ENCODE measurements at regions not wholly inside any gene's neighbourhood (a gene's known extent, or its start where the extent isn't known, plus 50 kb on each side); places are given as distances from the start of the nearest gene placed in this dataset.

DNA sequence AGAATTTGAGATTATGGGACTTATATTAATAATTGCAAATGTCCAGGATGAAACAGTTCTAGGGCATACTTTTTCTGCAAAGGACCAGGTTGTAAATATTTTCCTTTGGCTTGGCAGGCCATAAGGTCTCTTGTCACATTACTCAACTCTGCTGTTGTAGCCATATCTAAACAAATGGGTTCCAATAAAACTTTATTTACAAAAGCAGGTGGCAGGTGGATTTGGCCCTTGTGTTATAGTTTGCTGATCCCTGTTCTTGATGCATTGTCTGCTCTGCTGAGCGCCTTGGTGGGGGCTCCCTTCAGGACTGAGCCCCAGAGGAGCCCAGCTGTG lies 258.5 kb downstream of the FOXD2 start:
- no peaks in the 10 kb centered on the region for H3K27me3 ChIP-seq (ENCODE audit: control insufficient read depth, insufficient read depth, low read length)
- H3K4me1 ChIP-seq (ENCODE audit: control insufficient read depth, insufficient read depth, low read length), result no peaks in the 10 kb centered on the region
- no peak overlapping the region for H3K9ac ChIP-seq (ENCODE audit: low read depth, low read length)
- H3K4me3 ChIP-seq (ENCODE audit: low read length), result no peak overlapping the region
- no peaks in the 10 kb centered on the region for H3K36me3 ChIP-seq (ENCODE audit: insufficient read depth, low read length)
- no peak overlapping the region for H3K4me2 ChIP-seq (ENCODE audit: low read length)
- no peaks in the 10 kb centered on the region for H3K9me3 ChIP-seq (replicated peaks; ENCODE audit: low read length)

DNA sequence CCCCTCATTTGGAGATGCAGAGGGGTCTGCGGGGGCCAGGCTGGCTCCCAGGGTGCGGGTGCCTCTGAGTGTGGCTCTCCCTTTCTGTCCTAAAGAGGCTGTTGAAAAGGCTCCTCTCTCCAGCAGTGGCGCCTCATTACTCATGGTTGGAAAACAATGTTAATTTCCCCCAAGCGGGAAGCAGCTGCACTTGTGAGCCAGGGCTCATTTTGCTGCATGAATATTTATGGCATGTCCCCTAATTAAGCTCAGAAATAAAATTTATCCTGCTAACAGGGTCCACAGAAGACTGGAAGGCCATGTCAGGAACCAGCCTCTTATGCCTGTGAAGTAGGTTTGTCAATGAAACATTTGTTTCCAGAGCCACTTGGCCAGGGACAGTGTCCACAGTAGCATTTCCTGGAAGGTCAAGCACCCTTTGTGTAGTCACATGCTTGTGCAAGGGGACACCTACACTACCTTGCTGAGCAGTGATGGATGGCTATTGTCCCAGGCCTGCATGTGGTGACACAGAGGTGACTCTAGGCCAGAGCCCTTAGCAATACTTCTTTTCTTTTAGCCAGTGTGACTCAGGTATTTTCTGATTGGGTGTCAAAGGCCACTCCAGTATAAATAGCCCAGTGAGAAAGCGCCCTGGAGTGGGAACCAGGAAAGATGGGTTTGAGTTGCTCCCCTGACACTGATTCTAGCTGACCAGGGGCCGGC lies 259.0 kb downstream of the FOXD2 start:
- Histone ChIP-seq H3K27me3 (ENCODE audit: control insufficient read depth, insufficient read depth, low read length) (no peaks in the 10 kb centered on the region), H3K9me3 (replicated peaks; ENCODE audit: low read length) (no peaks in the 10 kb centered on the region), H3K4me1 (ENCODE audit: control insufficient read depth, insufficient read depth, low read length) (no peaks in the 10 kb centered on the region), H3K36me3 (ENCODE audit: insufficient read depth, low read length) (no peaks in the 10 kb centered on the region), H3K9ac (ENCODE audit: low read depth, low read length) (no peak overlapping the region), H3K4me2 (ENCODE audit: low read length) (no peak overlapping the region), H3K4me3 (ENCODE audit: low read length) (no peak overlapping the region)

DNA sequence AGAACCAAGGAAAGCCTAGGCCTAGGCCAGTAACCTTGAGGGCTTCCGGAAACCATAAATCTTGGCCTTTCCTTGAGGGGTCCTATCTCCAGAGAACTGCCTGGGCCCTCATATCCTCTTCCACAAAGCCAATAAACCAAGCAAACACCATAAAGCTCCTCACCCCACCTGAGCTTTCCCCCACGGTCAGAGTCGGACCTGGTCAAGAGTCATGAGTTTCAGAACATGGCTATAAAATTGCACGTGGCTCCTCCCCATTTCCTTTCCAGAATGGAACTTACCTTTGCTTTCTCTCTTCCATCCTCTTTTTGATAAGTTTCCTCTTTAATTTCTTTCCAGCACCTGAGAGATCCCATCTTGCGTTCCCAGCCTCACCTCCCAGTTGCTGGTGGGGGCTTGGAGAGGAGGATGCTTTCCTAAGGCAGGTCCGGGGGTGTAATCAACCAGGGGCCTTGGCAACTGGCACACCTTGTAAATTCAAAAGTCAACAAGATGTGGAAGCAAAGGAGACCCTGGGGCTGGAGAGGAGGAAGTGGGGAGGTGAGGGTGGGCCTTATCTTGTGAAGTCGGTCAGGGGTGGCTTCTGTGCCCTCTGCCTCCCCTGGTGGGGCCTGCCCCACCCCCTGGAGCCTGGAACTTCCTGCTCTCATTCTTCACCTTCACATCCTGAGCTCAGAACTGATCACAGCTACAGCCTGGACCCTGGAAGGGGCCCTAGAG lies 259.9 kb downstream of the FOXD2 start:
- no peak overlapping the region for H3K4me2 ChIP-seq (ENCODE audit: low read length)
- no peaks in the 10 kb centered on the region for H3K4me1 ChIP-seq (ENCODE audit: control insufficient read depth, insufficient read depth, low read length)
- H3K36me3 ChIP-seq (ENCODE audit: insufficient read depth, low read length), result no peaks in the 10 kb centered on the region
- H3K9me3 ChIP-seq (replicated peaks; ENCODE audit: low read length), result no peaks in the 10 kb centered on the region
- no peak overlapping the region for H3K4me3 ChIP-seq (ENCODE audit: low read length)
- H3K27me3 ChIP-seq (ENCODE audit: control insufficient read depth, insufficient read depth, low read length), result no peaks in the 10 kb centered on the region
- H3K9ac ChIP-seq (ENCODE audit: low read depth, low read length), result no peak overlapping the region

DNA sequence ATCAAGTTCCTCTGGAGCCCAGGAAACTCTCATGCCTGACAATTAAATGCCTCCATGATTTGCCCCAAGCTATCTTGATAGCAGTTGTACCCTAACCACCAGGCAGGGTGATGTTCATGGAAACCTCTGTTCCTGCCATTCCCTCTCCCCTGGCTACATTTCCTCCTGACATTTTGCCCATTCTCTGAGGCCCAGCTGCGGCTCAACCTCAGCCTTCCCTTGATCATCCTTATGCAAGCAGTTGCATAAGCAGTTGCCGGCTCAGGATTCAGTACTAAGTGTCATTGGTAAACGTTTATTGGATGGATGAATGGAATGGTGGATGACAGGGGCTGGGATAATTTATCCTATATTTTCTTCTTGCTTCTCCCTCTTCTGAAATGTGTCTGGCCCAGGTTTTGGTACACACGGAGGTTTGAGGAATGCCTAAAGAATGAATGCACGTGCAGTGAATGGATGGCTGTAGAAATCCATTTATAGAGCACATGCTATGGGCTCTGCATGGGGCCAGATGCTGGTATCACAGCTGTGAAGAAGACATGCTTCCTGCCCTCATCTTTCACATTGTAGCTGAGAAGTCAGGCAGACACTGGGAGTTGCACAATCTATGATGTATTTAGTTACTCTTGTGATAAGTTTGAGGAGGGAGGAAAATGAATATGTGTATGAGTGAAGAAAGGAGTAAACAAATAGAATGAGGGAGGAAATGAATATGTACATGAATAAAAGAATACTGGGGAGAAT lies 261.8 kb downstream of the FOXD2 start:
- Histone ChIP-seq H3K27me3 (ENCODE audit: control insufficient read depth, insufficient read depth, low read length) (peaks cover 2% of the 10 kb centered on the region), H3K4me3 (ENCODE audit: low read length) (no peak overlapping the region), H3K9ac (ENCODE audit: low read depth, low read length) (no peak overlapping the region), H3K4me2 (ENCODE audit: low read length) (no peak overlapping the region), H3K4me1 (ENCODE audit: control insufficient read depth, insufficient read depth, low read length) (no peaks in the 10 kb centered on the region), H3K9me3 (replicated peaks; ENCODE audit: low read length) (no peaks in the 10 kb centered on the region), H3K36me3 (ENCODE audit: insufficient read depth, low read length) (no peaks in the 10 kb centered on the region)

DNA sequence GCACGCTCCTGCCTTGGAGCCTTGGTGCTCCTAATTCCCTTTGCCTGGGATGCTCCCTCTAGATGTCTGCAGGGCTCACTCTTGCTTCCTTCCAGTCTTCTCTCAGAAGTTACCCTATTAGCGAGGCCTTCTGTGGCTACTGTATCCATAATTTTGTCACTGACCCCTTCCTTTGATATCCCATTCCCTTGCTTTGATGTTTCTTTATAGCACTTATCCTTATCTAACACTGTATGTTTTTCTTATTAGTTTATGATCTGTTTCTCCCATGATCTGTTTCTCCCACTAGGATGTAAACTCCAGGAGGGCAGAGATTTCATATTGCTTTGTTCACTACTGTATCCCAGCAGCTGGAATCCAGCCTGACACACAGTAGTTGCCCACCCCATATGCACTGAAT lies 263.4 kb downstream of the FOXD2 start:
- Histone ChIP-seq H3K27me3 (ENCODE audit: control insufficient read depth, insufficient read depth, low read length) (peaks cover 18% of the 10 kb centered on the region), H3K9me3 (replicated peaks; ENCODE audit: low read length) (no peaks in the 10 kb centered on the region), H3K9ac (ENCODE audit: low read depth, low read length) (no peak overlapping the region), H3K36me3 (ENCODE audit: insufficient read depth, low read length) (no peaks in the 10 kb centered on the region), H3K4me1 (ENCODE audit: control insufficient read depth, insufficient read depth, low read length) (no peaks in the 10 kb centered on the region), H3K4me2 (ENCODE audit: low read length) (no peak overlapping the region), H3K4me3 (ENCODE audit: low read length) (no peak overlapping the region)

DNA sequence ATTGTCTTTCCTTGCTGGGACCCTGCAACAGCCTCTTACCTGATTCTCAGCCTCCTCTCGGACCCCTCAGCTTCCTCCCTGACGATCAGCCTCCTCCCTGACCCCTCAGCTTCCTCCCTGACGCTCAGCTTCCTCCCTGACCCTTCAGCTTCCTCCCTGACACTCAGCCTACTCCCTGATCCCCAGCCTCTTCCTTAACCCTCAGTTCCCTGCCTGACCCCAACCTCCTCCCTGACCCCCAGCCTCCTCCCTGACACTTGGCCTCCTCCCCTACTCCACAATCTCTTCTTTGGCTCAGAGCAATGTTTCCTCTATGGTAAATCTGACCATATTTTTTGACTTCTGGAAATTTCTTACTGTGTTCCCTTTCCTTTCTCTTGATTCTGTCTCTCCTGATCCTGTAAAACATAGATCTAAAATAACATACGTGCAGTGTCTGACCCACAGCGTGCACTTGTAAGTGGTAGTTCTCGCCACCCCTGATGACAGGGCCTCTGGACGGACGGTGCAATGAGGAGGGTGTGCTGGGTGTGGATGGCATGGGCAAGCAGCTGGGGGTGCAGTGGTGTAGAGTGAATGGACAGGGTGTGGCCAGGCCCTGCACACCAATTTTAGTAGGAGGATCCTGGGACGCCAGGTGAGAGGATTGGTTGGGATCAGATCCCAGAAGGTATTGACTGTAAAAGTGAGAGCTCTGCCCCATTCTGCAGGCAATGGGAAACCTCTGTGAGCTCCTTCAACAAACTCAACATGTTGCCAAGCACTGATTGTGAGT lies 264.1 kb downstream of the FOXD2 start:
- no peak overlapping the region for H3K4me2 ChIP-seq (ENCODE audit: low read length)
- no peak overlapping the region for H3K4me3 ChIP-seq (ENCODE audit: low read length)
- H3K9ac ChIP-seq (ENCODE audit: low read depth, low read length), result no peak overlapping the region
- peaks cover 23% of the 10 kb centered on the region for H3K27me3 ChIP-seq (ENCODE audit: control insufficient read depth, insufficient read depth, low read length)
- no peaks in the 10 kb centered on the region for H3K36me3 ChIP-seq (ENCODE audit: insufficient read depth, low read length)
- H3K9me3 ChIP-seq (replicated peaks; ENCODE audit: low read length), result no peaks in the 10 kb centered on the region
- H3K4me1 ChIP-seq (ENCODE audit: control insufficient read depth, insufficient read depth, low read length), result no peaks in the 10 kb centered on the region

DNA sequence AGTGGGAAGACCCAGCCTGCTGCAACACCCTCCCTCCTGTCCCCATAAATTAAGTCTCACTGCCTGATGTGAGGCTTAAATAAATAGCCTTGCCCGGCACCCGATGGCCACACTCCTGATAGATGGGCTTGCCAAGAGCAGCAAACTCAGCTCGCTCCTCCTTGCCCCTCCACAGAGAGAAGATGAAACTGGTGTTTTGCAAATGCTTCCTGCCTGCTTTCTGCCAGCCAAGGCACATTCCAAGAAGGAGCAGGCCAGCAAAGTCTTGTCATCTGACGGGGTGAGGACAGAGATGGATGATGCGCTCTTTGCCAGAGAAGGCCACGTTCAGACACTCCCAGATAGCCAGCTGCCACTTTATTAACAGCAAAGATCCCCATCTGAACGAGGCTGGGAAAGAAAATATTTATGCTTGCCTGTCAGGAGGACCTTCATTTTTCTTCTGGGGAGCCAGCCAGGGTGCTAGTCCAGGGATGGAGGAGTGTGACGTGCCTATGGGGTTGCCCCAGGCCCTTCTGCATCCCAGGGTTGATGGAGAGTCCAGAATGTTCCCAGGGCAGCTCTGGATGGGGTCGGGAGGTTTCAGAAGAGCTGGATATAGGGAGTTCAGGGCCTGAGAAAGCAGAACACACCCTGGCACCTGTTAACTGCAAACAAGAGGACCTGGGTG lies 265.4 kb downstream of the FOXD2 start:
- Histone ChIP-seq H3K9me3 (replicated peaks; ENCODE audit: low read length) (no peaks in the 10 kb centered on the region), H3K4me1 (ENCODE audit: control insufficient read depth, insufficient read depth, low read length) (no peaks in the 10 kb centered on the region), H3K4me3 (ENCODE audit: low read length) (no peak overlapping the region), H3K4me2 (ENCODE audit: low read length) (no peak overlapping the region), H3K27me3 (ENCODE audit: control insufficient read depth, insufficient read depth, low read length) (peaks cover 36% of the 10 kb centered on the region), H3K9ac (ENCODE audit: low read depth, low read length) (no peak overlapping the region), H3K36me3 (ENCODE audit: insufficient read depth, low read length) (no peaks in the 10 kb centered on the region)

DNA sequence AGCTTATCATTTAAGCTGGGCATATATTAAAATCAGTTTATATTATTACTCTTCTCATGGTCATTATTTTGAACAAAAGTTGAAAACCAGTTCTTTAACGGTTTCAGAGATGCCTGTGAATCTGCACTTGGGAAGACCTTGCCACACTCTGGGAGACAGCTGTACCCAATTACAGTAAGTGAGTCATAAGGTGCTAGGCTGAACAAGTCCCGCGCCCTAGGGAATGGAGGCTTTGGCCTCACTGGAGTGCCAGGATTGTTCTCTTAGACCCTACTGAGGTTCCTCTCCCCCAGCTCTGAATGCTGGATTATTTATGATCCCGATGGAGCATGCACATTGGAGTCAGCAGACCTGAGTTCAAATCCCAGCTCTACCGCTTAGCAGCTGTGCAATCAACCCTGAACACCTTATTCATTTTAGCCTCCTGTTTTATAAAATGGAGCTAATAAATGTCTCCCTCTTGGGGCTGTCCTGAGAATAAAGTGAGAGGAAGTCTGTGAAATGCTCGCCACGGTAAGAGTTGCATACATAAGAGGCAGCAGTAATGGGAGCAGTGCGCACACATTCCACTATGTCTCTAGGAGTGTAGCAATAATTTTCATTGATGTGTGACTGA lies 266.2 kb downstream of the FOXD2 start:
- Histone ChIP-seq H3K9me3 (replicated peaks; ENCODE audit: low read length) (no peaks in the 10 kb centered on the region), H3K4me2 (ENCODE audit: low read length) (no peak overlapping the region), H3K36me3 (ENCODE audit: insufficient read depth, low read length) (no peaks in the 10 kb centered on the region), H3K4me1 (ENCODE audit: control insufficient read depth, insufficient read depth, low read length) (peaks cover 5% of the 10 kb centered on the region), H3K4me3 (ENCODE audit: low read length) (no peak overlapping the region), H3K27me3 (ENCODE audit: control insufficient read depth, insufficient read depth, low read length) (peaks cover 44% of the 10 kb centered on the region), H3K9ac (ENCODE audit: low read depth, low read length) (no peak overlapping the region)

DNA sequence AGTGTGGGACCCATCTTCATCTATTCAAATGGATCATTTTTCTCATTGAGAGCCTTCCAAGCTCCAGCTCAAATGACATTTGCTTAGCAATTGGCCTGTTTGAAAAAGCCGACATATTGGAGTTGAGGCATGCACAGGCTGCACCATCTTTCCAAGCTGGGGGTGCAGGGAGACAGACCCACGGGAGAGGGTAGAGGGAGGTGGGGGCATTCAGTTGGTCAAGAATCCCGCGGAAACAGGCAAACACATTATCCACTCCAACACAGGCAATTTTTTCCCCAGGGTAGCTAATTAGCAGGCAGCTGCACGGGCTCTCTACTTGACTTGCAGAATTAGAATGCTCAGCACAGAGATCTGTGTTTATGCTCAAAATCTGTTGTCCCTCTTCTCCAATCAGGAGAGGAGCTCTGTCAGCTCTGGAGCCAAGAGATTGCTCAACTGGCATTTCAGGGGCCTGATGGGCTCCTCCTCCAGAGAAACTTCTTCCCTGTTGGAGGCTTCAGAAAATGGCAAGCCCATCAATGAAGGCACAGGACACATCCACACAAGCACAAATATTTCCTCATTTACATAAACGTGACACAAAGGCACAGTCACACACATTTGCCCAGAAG lies 267.8 kb downstream of the FOXD2 start:
- Histone ChIP-seq H3K36me3 (ENCODE audit: insufficient read depth, low read length) (no peaks in the 10 kb centered on the region), H3K4me3 (ENCODE audit: low read length) (no peak overlapping the region), H3K4me1 (ENCODE audit: control insufficient read depth, insufficient read depth, low read length) (peaks cover 15% of the 10 kb centered on the region), H3K4me2 (ENCODE audit: low read length) (no peak overlapping the region), H3K9me3 (replicated peaks; ENCODE audit: low read length) (no peaks in the 10 kb centered on the region), H3K9ac (ENCODE audit: low read depth, low read length) (no peak overlapping the region), H3K27me3 (ENCODE audit: control insufficient read depth, insufficient read depth, low read length) (peaks cover 58% of the 10 kb centered on the region)

DNA sequence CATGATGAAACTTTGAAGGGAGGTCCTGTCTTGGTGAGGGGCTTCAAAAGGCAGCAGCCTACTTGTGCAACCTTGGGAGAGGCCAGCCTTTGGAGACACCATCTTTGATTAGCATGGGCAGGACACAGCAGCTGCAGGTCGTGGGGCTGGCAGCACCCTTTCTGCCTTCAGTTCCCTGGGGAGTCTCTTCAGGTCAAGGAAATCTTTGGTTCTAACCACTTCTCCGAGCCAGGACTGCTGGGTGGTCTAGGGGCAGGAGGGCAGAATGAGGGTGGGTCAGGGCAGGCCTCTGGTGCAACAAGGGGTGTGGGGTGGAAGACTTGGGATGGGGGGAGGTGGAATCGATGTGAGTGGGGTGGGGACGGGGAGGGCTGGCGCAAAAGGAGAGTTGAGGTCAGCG lies 269.7 kb downstream of the FOXD2 start:
- H3K36me3 ChIP-seq (ENCODE audit: insufficient read depth, low read length), result no peaks in the 10 kb centered on the region
- peaks cover 15% of the 10 kb centered on the region for H3K4me1 ChIP-seq (ENCODE audit: control insufficient read depth, insufficient read depth, low read length)
- H3K4me3 ChIP-seq (ENCODE audit: low read length), result no peak overlapping the region
- no peak overlapping the region for H3K4me2 ChIP-seq (ENCODE audit: low read length)
- no peaks in the 10 kb centered on the region for H3K9me3 ChIP-seq (replicated peaks; ENCODE audit: low read length)
- H3K27me3 ChIP-seq (ENCODE audit: control insufficient read depth, insufficient read depth, low read length), result peaks cover 77% of the 10 kb centered on the region
- no peak overlapping the region for H3K9ac ChIP-seq (ENCODE audit: low read depth, low read length)

All from skeletal muscle satellite cell (primary cell).